PC-3 (cell line): ENCODE measurements at regions not wholly inside any gene's neighbourhood (a gene's known extent, or its start where the extent isn't known, plus 50 kb on each side); places are given as distances from the start of the nearest gene placed in this dataset.

Experiments used
- CTCF ChIP-seq: fragments of 300-600 bp; sonication (generic); conservative IDR thresholded peaks from 2 replicates; pipeline ENCODE4 v1.5.1; 2017; ENCODE audit warnings: antibody characterized with exemption, low read depth, mild to moderate bottlenecking, low read length
- EZH2phosphoT487 ChIP-seq: fragments of 300-600 bp; sonication (generic); IDR thresholded peaks from 2 replicates; pipeline ENCODE4 v1.6.1; 2018; ENCODE audit warnings: mild to moderate bottlenecking, antibody characterized with exemption, low read length, borderline replicate concordance

DNA sequence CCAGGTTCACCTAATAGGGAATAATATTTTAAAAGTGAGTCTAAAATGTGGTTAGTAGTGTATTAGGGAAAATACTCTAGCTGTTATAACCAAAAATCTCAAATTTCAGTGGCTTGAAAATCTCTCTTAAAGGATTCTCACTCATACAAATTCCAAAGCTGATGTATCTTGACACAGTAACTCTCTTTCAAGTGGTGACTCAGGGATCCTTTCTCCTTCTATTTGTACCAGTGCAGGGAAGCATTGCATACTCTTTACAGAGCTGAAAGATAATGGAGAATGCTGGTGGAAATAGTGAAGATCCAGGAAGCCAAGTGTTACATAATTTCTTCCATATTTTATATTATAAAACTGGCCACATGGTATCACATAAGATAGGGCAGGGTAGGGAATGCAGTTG lies 560.2 kb upstream of the CDH9 start:
- TF ChIP-seq CTCF (no peak), EZH2phosphoT487 (no peak)
